Neural cell (in vitro differentiated cells): ENCODE measurements at regions not wholly inside any gene's neighbourhood (a gene's known extent, or its start where the extent isn't known, plus 50 kb on each side); places are given as distances from the start of the nearest gene placed in this dataset.

Source experiments
- H2AFZ ChIP-seq: fragments of 200-600, 300-800 bp; sonication (generic), shearing (Covaris generic); 2 replicates; pipeline ENCODE4 v1.6.0; 2014; ENCODE audit warnings: low read depth, mild to moderate bottlenecking, antibody characterized with exemption, low read length, moderate library complexity
- H3F3A ChIP-seq: fragments of 200-600 bp; shearing (Covaris generic); 2 replicates; pipeline ENCODE4 v1.6.1; 2016; ENCODE audit warnings: mild to moderate bottlenecking, moderate library complexity, mixed read lengths, antibody characterized with exemption, low read length; ENCODE audit not compliant: insufficient read depth, poor library complexity, severe bottlenecking
- H3K27ac ChIP-seq: fragments of 200-600, 300-800 bp; sonication (generic), shearing (Covaris generic); 2 replicates; pipeline ENCODE4 v1.5.1; 2014; ENCODE audit warnings: mild to moderate bottlenecking, low read length, moderate library complexity
- H3K27me3 ChIP-seq: fragments of 300-800, 200-600 bp; sonication (generic), shearing (Covaris generic); 2 replicates; pipeline ENCODE4 v1.6.0; 2014; ENCODE audit warnings: mild to moderate bottlenecking, low read depth, low read length, moderate library complexity; ENCODE audit not compliant: insufficient read depth
- H3K36me3 ChIP-seq: fragments of 300-800, 200-600 bp; sonication (generic), shearing (Covaris generic); 2 replicates; pipeline ENCODE4 v1.5.1; 2014; ENCODE audit warnings: mild to moderate bottlenecking, antibody characterized with exemption, low read length, moderate library complexity; ENCODE audit not compliant: insufficient read depth
- H3K4me2 ChIP-seq: fragments of 300-800, 200-600 bp; sonication (generic), shearing (Covaris generic); 2 replicates; pipeline ENCODE4 v1.6.0; 2014; ENCODE audit warnings: mild to moderate bottlenecking, low read length
- H3K4me3 ChIP-seq: fragments of 300-800, 200-600 bp; sonication (generic), shearing (Covaris generic); 2 replicates; pipeline ENCODE4 v1.5.1; 2014; ENCODE audit warnings: mild to moderate bottlenecking, low read length, moderate library complexity
- H3K79me2 ChIP-seq: fragments of 200-600 bp; shearing (Covaris generic); replicated peaks from 2 replicates; pipeline ENCODE4 v1.6.0; 2014; ENCODE audit warnings: mild to moderate bottlenecking, low read length, moderate library complexity; ENCODE audit not compliant: insufficient read depth
- H3K9ac ChIP-seq: fragments of 300-800, 200-600 bp; sonication (generic), shearing (Covaris generic); 2 replicates; pipeline ENCODE4 v1.6.1; 2016; ENCODE audit warnings: mild to moderate bottlenecking, low read length, mixed read lengths
- H3K9me2 ChIP-seq: fragments of 200-600 bp; shearing (Covaris generic); 2 replicates; pipeline ENCODE4 v1.6.1; 2016; ENCODE audit warnings: mild to moderate bottlenecking, low read length, mixed read lengths; ENCODE audit not compliant: insufficient read depth
- H3K9me3 ChIP-seq: fragments of 200-600, 300-800 bp; sonication (generic), shearing (Covaris generic); 2 replicates; pipeline ENCODE4 v1.6.1; 2016; ENCODE audit warnings: mild to moderate bottlenecking, mixed run types, low read length, moderate library complexity, mixed read lengths
- H4K20me1 ChIP-seq: fragments of 200-600 bp; shearing (Covaris generic); 2 replicates; pipeline ENCODE4 v1.6.1; 2016; ENCODE audit warnings: mild to moderate bottlenecking, mixed run types; ENCODE audit not compliant: insufficient read depth
- CTCF ChIP-seq: fragments of 450-650 bp; IDR thresholded peaks from 2 replicates; pipeline ENCODE4 v1.5.1; 2014; ENCODE audit warnings: antibody characterized with exemption, mild to moderate bottlenecking, moderate library complexity; ENCODE audit not compliant: poor library complexity, severe bottlenecking
- EP300 ChIP-seq: fragments of 450-650 bp; conservative IDR thresholded peaks from 2 replicates; pipeline ENCODE4 v1.6.1; 2014; ENCODE audit warnings: antibody characterized with exemption, mild to moderate bottlenecking, moderate library complexity; ENCODE audit not compliant: poor library complexity, severe bottlenecking
- EZH2 ChIP-seq: fragments of 200-600, 300-800 bp; shearing (Covaris generic), sonication (generic); IDR thresholded peaks from 2 replicates; pipeline ENCODE4 v1.6.1; 2014; ENCODE audit warnings: antibody characterized with exemption, low read length, borderline replicate concordance, mild to moderate bottlenecking; ENCODE audit not compliant: insufficient read depth, poor library complexity, severe bottlenecking
- MXI1 ChIP-seq: fragments of 450-650 bp; conservative IDR thresholded peaks from 2 replicates; pipeline ENCODE4 v1.6.1; 2014; ENCODE audit warnings: antibody characterized with exemption, mild to moderate bottlenecking; ENCODE audit not compliant: poor library complexity, severe bottlenecking
- POLR2AphosphoS5 ChIP-seq: IDR thresholded peaks from 2 replicates; pipeline ENCODE4 v1.6.1; 2012
- RAD21 ChIP-seq: fragments of 450-650 bp; conservative IDR thresholded peaks from 2 replicates; pipeline ENCODE4 v1.6.1; 2014; ENCODE audit warnings: antibody characterized with exemption, mild to moderate bottlenecking, moderate library complexity
- REST ChIP-seq: IDR thresholded peaks from 2 replicates; pipeline ENCODE4 v1.6.1; 2012; ENCODE audit warnings: borderline replicate concordance
- SMC3 ChIP-seq: fragments of 450-650 bp; conservative IDR thresholded peaks from 2 replicates; pipeline ENCODE4 v1.6.1; 2014; ENCODE audit warnings: antibody characterized with exemption, mild to moderate bottlenecking, moderate library complexity; ENCODE audit not compliant: poor library complexity
- TAF1 ChIP-seq: IDR thresholded peaks from 2 replicates; pipeline ENCODE4 v1.6.1; 2012; ENCODE audit warnings: low read depth

GRCh38 chr6:135791441-135791840, 60.1 kb upstream of the PDE7B start:
- H3K27me3 ChIP-seq: no peaks in the 10 kb centered on the region
- no peak overlapping the region for H3K9ac ChIP-seq
- H3K79me2 ChIP-seq: no peaks in the 10 kb centered on the region
- no peaks in the 10 kb centered on the region for H3F3A ChIP-seq
- no peaks in the 10 kb centered on the region for H4K20me1 ChIP-seq
- TF ChIP-seq TAF1 (no peak), EP300 (no peak), RAD21 (no peak), CTCF (no peak), EZH2 (no peak), REST (no peak), MXI1 (no peak), POLR2AphosphoS5 (no peak), SMC3 (no peak)
- H3K9me3 ChIP-seq: no peaks in the 10 kb centered on the region
- no peaks in the 10 kb centered on the region for H3K36me3 ChIP-seq
- H3K4me2 ChIP-seq: no peak overlapping the region
- no peak overlapping the region for H3K4me3 ChIP-seq
- no peak overlapping the region for H3K27ac ChIP-seq
- no peak overlapping the region for H2AFZ ChIP-seq
- no peaks in the 10 kb centered on the region for H3K9me2 ChIP-seq

- Histone ChIP-seq H3K79me2 (no peaks in the 10 kb centered on the region), H4K20me1 (no peaks in the 10 kb centered on the region), H3K4me2 (no peak overlapping the region), H3K27me3 (no peaks in the 10 kb centered on the region), H3K27ac (no peak overlapping the region), H3K9ac (no peak overlapping the region), H3K36me3 (no peaks in the 10 kb centered on the region), H3F3A (no peaks in the 10 kb centered on the region), H3K4me3 (no peak overlapping the region), H3K9me3 (no peaks in the 10 kb centered on the region), H3K9me2 (no peaks in the 10 kb centered on the region), H2AFZ (no peak overlapping the region)
- no peak for TF ChIP-seq EP300
- TF ChIP-seq REST: no peak
- TF ChIP-seq MXI1: no peak
- no peak for TF ChIP-seq CTCF
- TF ChIP-seq RAD21: no peak
- TF ChIP-seq SMC3: no peak
- TF ChIP-seq POLR2AphosphoS5: no peak
Measured at GRCh38 chr6:135796643-135797305, 54.7 kb upstream of the PDE7B start.
